GM12874 (cell line): ENCODE measurements at regions not wholly inside any gene's neighbourhood (a gene's known extent, or its start where the extent isn't known, plus 50 kb on each side); places are given as distances from the start of the nearest gene placed in this dataset.

Source experiments
- CTCF ChIP-seq: IDR thresholded peaks from 2 replicates; pipeline ENCODE4 v1.5.1; 2011; ENCODE audit warnings: low read depth, mild to moderate bottlenecking, control low read depth, low read length, moderate library complexity; ENCODE audit not compliant: insufficient read depth

- TF ChIP-seq CTCF = no peak
Observed at GRCh38 chr2:35582637-35583036, 772.9 kb upstream of the CRIM1 start.

DNA sequence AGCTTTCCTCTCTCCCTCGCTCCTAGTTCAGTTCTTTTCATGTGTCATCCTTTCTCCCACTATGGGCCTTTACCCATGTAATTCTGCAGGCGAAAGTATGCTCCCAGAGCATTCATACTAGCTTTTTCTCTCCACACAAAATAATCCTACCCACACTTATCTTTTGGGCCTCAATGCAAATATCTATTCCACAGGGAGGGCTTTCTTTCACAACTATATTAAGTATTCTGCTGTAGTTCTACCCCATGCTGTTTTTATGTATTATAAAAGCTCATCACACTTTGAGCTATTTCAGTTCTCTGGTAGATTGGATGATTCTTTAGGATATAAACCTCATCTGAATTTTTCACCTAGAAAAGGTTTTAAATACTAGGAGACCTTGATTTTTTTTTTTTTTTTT is 774.6 kb upstream of the CRIM1 start:
- no peak for TF ChIP-seq CTCF

DNA sequence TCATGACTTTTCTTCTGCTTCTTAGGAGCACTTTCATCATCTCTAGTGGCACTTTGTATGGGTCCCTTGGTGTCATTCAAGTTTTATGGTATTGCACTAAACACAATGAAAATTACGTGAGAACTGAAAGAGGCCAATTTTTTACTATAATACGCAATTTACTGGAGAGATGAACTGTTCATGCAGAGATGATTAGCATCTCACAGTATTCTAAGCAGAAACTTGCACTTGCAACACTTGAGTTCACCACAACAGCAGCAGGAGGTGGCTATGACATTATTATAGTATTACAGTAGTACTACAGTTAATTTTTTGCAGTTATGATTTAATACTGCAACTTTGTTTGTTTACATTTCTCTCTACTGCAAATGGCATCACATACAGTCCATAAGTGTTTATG is 793.1 kb upstream of the CRIM1 start:
- no peak for TF ChIP-seq CTCF

- TF ChIP-seq CTCF = no peak
Observed at GRCh38 chr2:35548171-35548570, 807.4 kb upstream of the CRIM1 start.

DNA sequence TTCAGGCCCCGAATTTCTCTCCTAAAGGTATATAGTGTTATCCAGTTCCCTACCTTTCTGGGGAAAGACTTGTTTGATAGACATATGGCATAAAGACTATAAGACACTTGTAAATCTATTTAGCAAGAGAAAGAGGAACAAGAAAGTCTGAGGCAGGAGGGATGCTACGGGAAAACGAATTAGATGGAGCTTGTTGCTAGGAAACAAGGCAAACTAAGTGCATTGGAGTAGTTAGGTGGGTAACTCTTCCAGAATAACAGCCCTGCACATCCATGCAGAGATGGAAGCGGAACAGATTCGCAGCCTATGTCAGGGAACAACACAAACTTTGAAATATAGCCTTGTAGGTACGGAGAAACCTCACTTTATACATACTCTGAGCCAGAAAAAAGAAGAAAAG is 810.3 kb upstream of the CRIM1 start:
- TF ChIP-seq CTCF = no peak

GRCh38 chr2:35538796-35539195 is 816.8 kb upstream of the CRIM1 start:
- no peak for TF ChIP-seq CTCF

GRCh38 chr2:35530615-35531135 is 824.9 kb upstream of the CRIM1 start:
- TF ChIP-seq CTCF = no peak

- TF ChIP-seq CTCF = no peak
Observed at GRCh38 chr2:35526741-35527140, 828.8 kb upstream of the CRIM1 start.
